VCaP (cell line): ENCODE measurements at regions not wholly inside any gene's neighbourhood (a gene's known extent, or its start where the extent isn't known, plus 50 kb on each side); places are given as distances from the start of the nearest gene placed in this dataset.

Experiments used
- H3K27ac ChIP-seq: fragments of 450-650 bp; 2 replicates; pipeline ENCODE4 v1.5.1; 2017
- CTCF ChIP-seq: fragments of 450-650 bp; conservative IDR thresholded peaks from 2 replicates; pipeline ENCODE4 v1.5.1; 2017; ENCODE audit warnings: mild to moderate bottlenecking, moderate library complexity

DNA sequence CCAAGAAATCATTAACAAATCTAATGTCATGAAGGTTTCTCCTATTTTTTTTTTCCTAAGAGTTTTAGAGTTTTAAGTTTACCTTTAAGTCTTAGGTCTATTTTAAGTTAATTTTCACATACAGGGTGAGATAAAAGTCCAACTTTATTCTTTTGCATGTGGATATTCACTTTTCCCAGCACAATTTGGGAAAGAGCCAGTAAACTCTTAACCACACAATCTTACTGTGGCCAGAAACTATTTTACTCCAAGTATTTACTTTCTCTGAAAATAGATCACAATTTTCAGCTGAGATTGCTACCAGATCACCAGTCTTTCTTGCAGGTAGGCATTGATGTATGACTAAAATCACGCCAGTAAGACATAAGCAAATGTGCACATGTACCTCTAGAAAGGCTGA, 728.5 kb downstream of the TNS3 start:
- TF ChIP-seq CTCF, result no peak
- H3K27ac ChIP-seq, result peak overlapping the region; percentile 53

DNA sequence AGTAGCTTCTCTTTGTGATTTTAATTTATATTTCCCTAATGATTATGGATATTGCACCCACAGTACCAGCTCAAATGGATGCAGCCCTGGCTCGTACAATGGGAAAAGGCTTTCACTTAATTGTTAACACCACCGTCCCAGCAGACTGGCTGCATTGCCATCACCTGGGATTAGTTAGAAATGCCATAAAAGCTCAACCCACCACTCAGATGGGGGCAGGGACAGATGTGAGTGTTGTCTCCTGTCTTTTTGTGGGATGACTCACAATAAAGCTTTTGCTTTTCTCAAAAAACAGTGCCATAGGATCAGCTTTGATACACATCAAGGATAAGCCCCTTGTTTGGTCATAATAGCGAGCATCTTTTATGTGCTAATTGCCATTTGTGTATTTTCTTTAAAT, 729.1 kb downstream of the TNS3 start:
- no peak overlapping the region for H3K27ac ChIP-seq
- no peak for TF ChIP-seq CTCF

DNA sequence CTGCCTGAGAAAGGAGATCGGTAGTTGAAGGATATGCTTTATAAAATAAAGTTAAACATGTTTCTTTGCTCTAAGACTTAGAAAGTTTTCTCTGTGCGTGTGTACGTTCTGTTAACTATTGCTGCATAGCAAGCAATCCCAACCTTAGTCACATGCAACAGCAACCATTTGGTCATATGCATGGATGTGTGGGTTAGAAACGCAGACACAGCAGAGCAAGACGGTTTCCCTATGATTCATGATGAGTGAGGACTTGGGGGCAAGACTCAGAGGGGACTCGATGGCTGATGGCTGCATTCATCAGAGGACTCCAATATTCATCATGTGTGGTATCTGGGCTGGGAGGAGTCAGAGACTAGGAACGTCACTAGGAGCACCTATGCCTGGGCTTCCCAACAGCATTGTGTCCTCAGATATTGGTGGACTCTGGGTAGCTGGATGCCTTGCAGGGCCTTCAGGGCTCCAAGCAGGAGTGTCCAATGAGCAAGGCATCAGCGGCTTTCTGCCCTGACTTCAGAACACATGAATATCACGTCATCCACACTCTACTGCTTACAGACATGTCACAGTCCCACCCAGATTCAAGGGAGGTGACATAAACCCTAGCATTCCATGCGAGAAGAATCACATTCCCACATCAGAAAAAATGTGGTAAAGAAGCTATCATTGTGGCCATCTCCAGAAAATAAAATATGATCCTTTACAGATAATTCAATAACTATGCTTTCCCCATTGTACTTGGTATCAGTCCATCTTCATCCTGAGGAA, 731.2 kb downstream of the TNS3 start:
- no peak for TF ChIP-seq CTCF
- no peak overlapping the region for H3K27ac ChIP-seq

GRCh38 chr7:46848944-46849343, 733.0 kb downstream of the TNS3 start:
- TF ChIP-seq CTCF, result no peak
- peak overlapping the region; percentile 21 for H3K27ac ChIP-seq

GRCh38 chr7:46848311-46848710, 733.6 kb downstream of the TNS3 start:
- H3K27ac ChIP-seq, result peak overlapping the region; percentile 21; the same call in 1 of the 2 replicates
- TF ChIP-seq CTCF, result no peak

DNA sequence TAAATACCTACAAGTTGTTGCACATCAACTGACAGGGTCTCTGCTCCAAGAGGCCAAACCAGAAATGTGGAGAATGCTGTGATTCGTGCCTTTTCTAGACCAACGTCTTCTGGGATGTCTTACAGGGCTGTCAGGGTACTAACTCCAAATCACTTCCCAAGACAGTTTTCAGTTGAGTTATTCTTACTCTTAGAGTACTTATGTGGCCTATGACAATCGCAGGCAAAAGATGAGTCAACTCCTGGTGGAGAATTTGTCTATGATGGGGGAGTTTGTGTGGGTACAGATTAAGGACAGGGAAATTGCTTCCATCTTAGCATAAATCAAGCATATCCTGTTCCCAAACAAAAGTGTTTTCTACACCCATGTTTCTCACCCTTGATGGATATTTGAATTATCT, 734.8 kb downstream of the TNS3 start:
- no peak for TF ChIP-seq CTCF
- no peak overlapping the region for H3K27ac ChIP-seq

DNA sequence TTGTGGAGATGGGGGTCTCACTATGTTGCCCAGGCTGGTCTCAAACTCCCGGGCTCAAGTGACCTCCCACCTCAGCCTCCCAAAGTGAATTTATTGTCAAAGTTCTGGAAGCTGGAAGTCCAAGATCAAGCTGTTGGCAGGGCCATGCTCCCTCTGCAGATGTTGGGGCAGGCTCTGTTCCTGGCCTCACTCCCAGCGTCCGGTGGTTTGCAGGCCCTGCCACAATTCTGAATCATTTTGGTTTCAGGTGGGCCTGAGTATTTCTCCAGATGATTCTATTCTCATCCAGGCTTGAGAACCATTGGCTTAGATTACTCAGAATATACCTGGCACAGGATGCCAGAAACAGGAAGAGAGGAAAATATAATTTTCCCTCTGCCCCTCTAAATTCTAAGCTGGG, 737.4 kb downstream of the TNS3 start:
- no peak for TF ChIP-seq CTCF
- H3K27ac ChIP-seq, result no peak overlapping the region
